ENCODE measurements at regions not wholly inside any gene's neighbourhood (a gene's known extent, or its start where the extent isn't known, plus 50 kb on each side); places are given as distances from the start of the nearest gene placed in this dataset.

DNA sequence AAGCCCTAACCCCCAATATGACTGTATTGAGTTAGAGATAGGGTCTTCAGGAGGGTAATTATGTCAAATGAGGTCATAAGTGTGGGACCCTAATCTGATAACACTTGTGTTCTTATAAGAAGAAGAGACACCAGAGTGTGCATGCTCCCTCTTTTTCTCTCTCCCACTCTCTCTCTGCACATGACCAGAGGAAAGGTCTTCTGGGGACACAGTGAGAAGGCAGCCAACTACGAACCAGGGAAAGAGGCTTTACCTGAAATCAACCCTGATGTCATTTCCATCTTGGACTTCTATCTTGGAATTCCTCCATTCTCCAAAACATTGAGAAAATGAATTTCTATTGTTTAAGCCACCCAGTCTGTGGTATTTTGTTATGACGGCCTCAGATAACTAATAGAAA, 97.2 kb upstream of the MAD2L1 start:
- ChIA-PET CTCF (no interaction called here), POLR2A (no interaction called here)
- H3K9me3 Mint-ChIP-seq = no peaks in the 10 kb centered on the region
- no peaks in the 10 kb centered on the region for H3K4me1 Mint-ChIP-seq
- H3K4me3 Mint-ChIP-seq = no peak overlapping the region
- H3K36me3 Mint-ChIP-seq (ENCODE audit: low read depth) = no peaks in the 10 kb centered on the region
- no peak for DNase-seq
- H3K27ac Mint-ChIP-seq = no peak overlapping the region
- H3K27me3 Mint-ChIP-seq = no peaks in the 10 kb centered on the region

DNA sequence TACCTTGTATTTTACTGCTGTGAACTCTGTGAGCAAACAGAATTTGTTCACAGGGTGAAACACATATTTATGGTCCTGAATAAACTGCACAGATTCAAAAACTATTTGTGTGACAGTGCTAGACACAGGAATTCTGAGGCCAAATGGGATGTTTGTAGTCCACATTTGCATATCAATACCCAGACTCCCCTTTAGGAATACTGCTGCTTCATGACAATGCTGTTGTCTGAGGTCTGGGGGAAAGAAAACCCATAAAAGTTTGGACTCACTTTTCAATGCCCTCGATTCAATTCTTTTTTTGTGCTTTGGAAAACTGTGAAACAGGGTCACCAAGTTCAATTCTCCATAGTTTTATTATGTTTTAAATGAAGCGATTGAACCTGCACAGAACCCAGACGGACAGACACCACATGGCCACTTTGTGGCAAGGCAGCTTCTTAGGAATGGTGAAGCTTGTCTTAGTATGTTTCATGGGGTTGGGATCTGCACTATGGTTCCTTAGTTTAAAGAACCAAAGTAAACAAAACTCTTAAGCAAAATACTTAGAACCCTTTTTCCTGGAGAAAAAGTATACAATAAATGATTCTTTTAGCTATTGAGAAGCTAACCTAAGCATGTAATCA, 92.3 kb upstream of the MAD2L1 start:
- peaks cover 2% of the 10 kb centered on the region for H3K27me3 Mint-ChIP-seq
- H3K36me3 Mint-ChIP-seq (ENCODE audit: low read depth) = no peaks in the 10 kb centered on the region
- DNase-seq = no peak
- H3K4me1 Mint-ChIP-seq = no peaks in the 10 kb centered on the region
- CTCF ChIA-PET = no interaction called here
- POLR2A ChIA-PET = no interaction called here
- no peak overlapping the region for H3K4me3 Mint-ChIP-seq
- no peaks in the 10 kb centered on the region for H3K9me3 Mint-ChIP-seq
- no peak overlapping the region for H3K27ac Mint-ChIP-seq

DNA sequence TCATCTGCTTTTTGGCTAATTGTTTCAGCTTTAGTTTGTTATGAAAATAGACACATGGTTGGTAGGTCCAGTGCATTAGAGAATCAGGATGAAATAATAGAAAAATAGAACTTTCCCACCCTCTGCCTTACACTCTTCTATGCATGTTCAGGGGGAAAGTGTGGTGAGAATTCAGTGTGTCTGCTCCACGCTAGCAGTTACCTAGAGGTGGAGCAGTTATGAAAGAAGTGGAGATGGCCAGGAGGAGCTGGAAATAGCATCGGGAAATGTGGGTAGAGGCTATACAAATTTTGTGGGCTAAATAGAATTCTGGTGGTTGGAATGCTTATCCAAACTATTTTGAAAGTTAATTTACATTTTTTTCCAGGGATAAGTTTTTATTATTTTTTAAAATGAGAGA, 91.4 kb upstream of the MAD2L1 start:
- no peak overlapping the region for H3K4me3 Mint-ChIP-seq
- H3K27me3 Mint-ChIP-seq = peaks cover 2% of the 10 kb centered on the region
- CTCF ChIA-PET = no interaction called here
- H3K9me3 Mint-ChIP-seq = no peaks in the 10 kb centered on the region
- POLR2A ChIA-PET = no interaction called here
- H3K27ac Mint-ChIP-seq = no peak overlapping the region
- H3K36me3 Mint-ChIP-seq (ENCODE audit: low read depth) = no peaks in the 10 kb centered on the region
- H3K4me1 Mint-ChIP-seq = no peaks in the 10 kb centered on the region
- DNase-seq = no peak

DNA sequence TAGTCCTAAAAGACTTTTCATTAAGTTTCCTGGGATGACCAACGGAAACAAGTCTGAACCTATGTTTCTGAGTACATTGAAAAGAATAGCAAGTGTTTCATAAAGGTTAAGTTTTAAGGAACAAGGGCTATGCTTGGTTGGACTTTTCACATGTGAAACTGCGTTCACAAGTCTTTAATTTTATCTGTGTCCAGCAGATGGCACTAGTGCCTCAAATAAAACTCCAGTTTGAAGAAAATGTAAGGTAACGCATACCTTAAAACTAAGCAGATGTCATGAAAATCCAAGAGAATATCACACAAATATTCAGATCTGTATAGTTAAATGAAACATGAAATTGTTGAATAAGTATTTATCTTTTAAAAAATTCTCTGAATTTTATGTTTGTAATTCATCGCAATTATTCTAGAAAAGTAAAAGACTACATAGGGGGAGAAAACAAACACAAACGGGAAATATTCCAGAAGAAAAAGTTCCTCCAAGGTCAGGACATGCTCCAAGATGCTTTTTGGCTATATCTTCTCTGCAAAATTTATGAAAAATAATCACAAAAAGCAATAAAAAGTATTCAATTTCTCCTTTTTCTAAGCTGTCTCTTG, 89.6 kb upstream of the MAD2L1 start:
- ChIA-PET CTCF (no interaction called here), POLR2A (no interaction called here)
- H3K36me3 Mint-ChIP-seq (ENCODE audit: low read depth) = no peaks in the 10 kb centered on the region
- no peak overlapping the region for H3K27ac Mint-ChIP-seq
- peak; percentile 60 for DNase-seq
- no peak overlapping the region for H3K4me3 Mint-ChIP-seq
- H3K27me3 Mint-ChIP-seq = peaks cover 2% of the 10 kb centered on the region
- H3K9me3 Mint-ChIP-seq = no peaks in the 10 kb centered on the region
- no peaks in the 10 kb centered on the region for H3K4me1 Mint-ChIP-seq

DNA sequence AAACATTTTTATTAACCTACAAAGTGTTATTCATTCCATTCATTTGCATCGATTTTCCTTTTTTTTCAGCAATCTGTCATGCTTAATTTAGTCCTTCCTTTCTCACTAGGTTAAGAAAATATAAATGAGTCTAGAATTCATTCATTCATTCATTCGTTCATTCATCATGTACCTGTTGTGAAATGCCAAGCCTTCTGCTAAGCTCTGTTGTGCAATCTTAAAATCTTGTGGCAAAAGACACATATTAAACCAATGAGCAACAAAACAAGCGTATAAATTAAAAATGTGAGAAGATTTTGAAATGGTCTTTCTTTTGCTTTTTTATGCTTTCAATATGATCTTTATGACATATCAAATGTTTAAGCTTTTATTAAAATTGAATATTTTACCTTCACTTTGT, 88.6 kb upstream of the MAD2L1 start:
- H3K36me3 Mint-ChIP-seq (ENCODE audit: low read depth) = no peaks in the 10 kb centered on the region
- H3K4me3 Mint-ChIP-seq = no peak overlapping the region
- no peaks in the 10 kb centered on the region for H3K4me1 Mint-ChIP-seq
- no peaks in the 10 kb centered on the region for H3K9me3 Mint-ChIP-seq
- peaks cover 2% of the 10 kb centered on the region for H3K27me3 Mint-ChIP-seq
- ChIA-PET CTCF (interaction anchor here (1.1 kb wide), 1 partner anchor 71 kb away, joined by 3 read pairs; no protein-coding TSS in a partner anchor), POLR2A (no interaction called here)
- DNase-seq = no peak
- H3K27ac Mint-ChIP-seq = no peak overlapping the region

DNA sequence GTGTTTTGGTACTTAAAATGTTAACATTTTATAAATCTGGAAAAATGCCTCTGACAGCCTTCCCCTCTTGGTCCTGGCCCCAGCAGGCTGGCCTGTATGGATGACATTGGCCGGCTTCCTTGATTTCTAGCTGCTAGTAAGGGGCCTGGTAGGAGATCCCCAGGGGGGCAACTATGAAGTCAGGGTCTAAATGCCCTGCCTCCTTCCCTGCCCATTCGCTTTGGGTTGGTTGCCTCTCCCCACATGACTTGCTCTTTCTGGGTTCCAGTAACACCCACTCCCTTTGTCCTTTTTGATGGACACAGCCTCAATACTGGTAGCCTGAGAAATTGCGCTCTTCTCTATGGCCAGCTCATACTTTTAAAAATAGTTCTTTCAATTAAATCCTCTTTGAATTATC, 78.0 kb upstream of the MAD2L1 start:
- H3K4me3 Mint-ChIP-seq = no peak overlapping the region
- no peaks in the 10 kb centered on the region for H3K9me3 Mint-ChIP-seq
- no peak for DNase-seq
- H3K36me3 Mint-ChIP-seq (ENCODE audit: low read depth) = no peaks in the 10 kb centered on the region
- no peaks in the 10 kb centered on the region for H3K4me1 Mint-ChIP-seq
- peaks cover 5% of the 10 kb centered on the region for H3K27me3 Mint-ChIP-seq
- POLR2A ChIA-PET = no interaction called here
- CTCF ChIA-PET = no interaction called here
- H3K27ac Mint-ChIP-seq = no peak overlapping the region

DNA sequence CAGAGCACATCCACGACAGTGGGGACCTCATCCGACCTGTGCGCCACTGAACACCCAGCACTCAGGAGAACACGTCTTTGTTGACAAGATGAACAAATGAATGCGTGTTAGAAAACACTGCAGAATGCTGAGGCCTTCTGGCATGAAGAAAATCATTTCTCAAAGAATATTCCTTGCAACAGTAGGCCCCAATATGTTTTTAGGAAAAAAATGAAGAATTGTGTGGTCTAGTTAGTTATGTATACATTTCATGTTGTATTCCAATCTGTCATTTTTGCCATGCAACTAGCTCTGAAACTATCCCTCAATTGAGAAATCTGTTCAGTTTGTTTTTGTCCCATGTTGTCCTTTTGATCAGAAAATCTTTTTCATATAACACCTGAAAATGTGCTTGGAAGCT, 77.4 kb upstream of the MAD2L1 start:
- H3K36me3 Mint-ChIP-seq (ENCODE audit: low read depth) = no peaks in the 10 kb centered on the region
- H3K27ac Mint-ChIP-seq = no peak overlapping the region
- no peaks in the 10 kb centered on the region for H3K9me3 Mint-ChIP-seq
- H3K4me1 Mint-ChIP-seq = no peaks in the 10 kb centered on the region
- ChIA-PET CTCF (no interaction called here), POLR2A (no interaction called here)
- H3K4me3 Mint-ChIP-seq = no peak overlapping the region
- H3K27me3 Mint-ChIP-seq = peaks cover 4% of the 10 kb centered on the region
- DNase-seq = no peak

DNA sequence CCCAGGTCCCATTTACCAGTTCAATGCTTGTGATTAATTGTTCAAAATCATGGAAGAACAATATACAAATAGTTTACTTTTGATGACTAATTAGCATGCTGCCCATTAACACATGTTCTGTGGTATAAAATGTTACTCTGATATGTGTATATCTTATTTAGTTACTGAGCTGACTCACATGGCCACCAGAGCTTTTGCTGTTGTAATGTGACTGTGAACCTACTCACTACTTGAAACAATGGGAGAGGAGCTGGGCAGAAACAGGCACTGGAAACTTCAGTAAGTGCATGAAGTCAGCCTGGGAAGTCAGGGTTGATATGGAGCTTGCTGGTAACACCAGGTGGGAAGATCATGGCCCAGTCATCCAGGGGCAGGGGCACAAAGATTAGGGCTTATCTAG, 72.7 kb upstream of the MAD2L1 start:
- no peak overlapping the region for H3K4me3 Mint-ChIP-seq
- ChIA-PET CTCF (no interaction called here), POLR2A (no interaction called here)
- no peaks in the 10 kb centered on the region for H3K4me1 Mint-ChIP-seq
- no peaks in the 10 kb centered on the region for H3K9me3 Mint-ChIP-seq
- no peaks in the 10 kb centered on the region for H3K27me3 Mint-ChIP-seq
- DNase-seq = no peak
- no peak overlapping the region for H3K27ac Mint-ChIP-seq
- no peaks in the 10 kb centered on the region for H3K36me3 Mint-ChIP-seq (ENCODE audit: low read depth)

DNA sequence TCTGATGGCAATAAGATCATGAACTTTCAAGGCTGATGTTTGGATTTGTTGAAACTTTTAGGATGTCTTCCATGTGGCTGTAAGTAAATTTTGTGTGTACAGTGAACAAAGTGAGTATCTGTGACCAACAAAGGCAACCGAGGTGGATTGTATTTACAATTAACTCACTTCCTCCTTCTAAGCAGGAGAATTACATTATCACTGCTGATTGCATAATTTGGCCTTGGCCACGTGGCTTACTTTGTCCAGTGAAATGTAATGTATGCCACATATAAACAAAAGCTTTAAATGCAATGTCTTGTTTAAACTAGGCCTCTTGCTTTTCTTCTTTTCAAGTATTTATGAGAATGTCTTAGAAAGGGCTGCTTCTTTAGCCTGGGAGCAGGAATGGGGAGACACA, 66.3 kb upstream of the MAD2L1 start:
- Mint-ChIP-seq H3K27me3 (peaks cover 3% of the 10 kb centered on the region), H3K4me1 (no peaks in the 10 kb centered on the region), H3K9me3 (no peaks in the 10 kb centered on the region), H3K4me3 (no peak overlapping the region), H3K36me3 (ENCODE audit: low read depth) (no peaks in the 10 kb centered on the region), H3K27ac (no peak overlapping the region)
- ChIA-PET POLR2A (no interaction called here), CTCF (no interaction called here)
- DNase-seq = no peak

DNA sequence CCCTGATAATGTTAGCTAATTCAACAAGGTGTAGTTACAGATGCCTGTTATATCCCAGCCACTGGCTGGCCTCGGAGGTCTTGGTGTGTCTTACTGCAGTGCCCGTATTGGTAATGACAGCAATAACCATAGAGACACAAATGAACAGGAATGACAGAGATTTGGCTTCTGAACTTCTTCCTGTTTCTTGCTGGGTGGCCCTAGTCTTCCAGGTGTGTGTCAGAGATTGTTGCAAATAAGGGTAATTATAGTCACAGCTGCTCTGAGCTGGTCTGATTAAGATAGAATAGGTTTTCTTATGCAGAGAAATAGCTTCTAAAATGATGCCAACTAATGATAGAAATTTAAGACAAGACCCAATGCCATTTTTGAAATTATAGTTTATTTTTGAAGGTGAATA, 64.1 kb upstream of the MAD2L1 start:
- H3K9me3 Mint-ChIP-seq = no peaks in the 10 kb centered on the region
- H3K4me3 Mint-ChIP-seq = no peak overlapping the region
- H3K27me3 Mint-ChIP-seq = peaks cover 3% of the 10 kb centered on the region
- no peaks in the 10 kb centered on the region for H3K4me1 Mint-ChIP-seq
- H3K36me3 Mint-ChIP-seq (ENCODE audit: low read depth) = no peaks in the 10 kb centered on the region
- DNase-seq = no peak
- no peak overlapping the region for H3K27ac Mint-ChIP-seq
- ChIA-PET POLR2A (no interaction called here), CTCF (interaction anchor here (0.6 kb wide), 1 partner anchor 86 kb away, joined by 3 read pairs; no protein-coding TSS in a partner anchor)
